HepG2 (cell line): ENCODE measurements at regions not wholly inside any gene's neighbourhood (a gene's known extent, or its start where the extent isn't known, plus 50 kb on each side); places are given as distances from the start of the nearest gene placed in this dataset.

Source experiments
- ATF7-NPFF ChIP-seq: sonication (generic); formaldehyde crosslinking; IDR thresholded peaks from 2 replicates; pipeline ENCODE4 v1.8.1; 2023; ENCODE audit warnings: mild to moderate bottlenecking, low read depth, missing genetic modification reagents, moderate library complexity
- ATRX ChIP-seq: sonication (generic); formaldehyde crosslinking; IDR thresholded peaks from 2 replicates; pipeline ENCODE4 v1.4.0; 2020; ENCODE audit warnings: missing genetic modification reagents, borderline replicate concordance
- DNMT3B ChIP-seq: conservative IDR thresholded peaks from 2 replicates; pipeline ENCODE4 v1.6.1; 2016; ENCODE audit warnings: missing biosample characterization, control low read depth
- HMG20A ChIP-seq: IDR thresholded peaks from 2 replicates; pipeline ENCODE4 v1.6.1; 2016; ENCODE audit warnings: borderline replicate concordance
- KDM5B ChIP-seq: sonication (generic); formaldehyde crosslinking; IDR thresholded peaks from 2 replicates; pipeline ENCODE4 v1.4.0; 2020; ENCODE audit warnings: missing genetic modification reagents, mild to moderate bottlenecking, borderline replicate concordance
- MZF1 ChIP-seq: sonication (generic); formaldehyde crosslinking; IDR thresholded peaks from 2 replicates; pipeline ENCODE4 v1.8.1; 2023; ENCODE audit warnings: mild to moderate bottlenecking, missing genetic modification reagents, borderline replicate concordance
- NPAS2 ChIP-seq: sonication (generic); formaldehyde crosslinking; IDR thresholded peaks from 2 replicates; pipeline ENCODE4 v1.8.0; 2022; ENCODE audit warnings: mild to moderate bottlenecking, missing genetic modification reagents, borderline replicate concordance
- POLR2A ChIP-seq, 2 experiments: IDR thresholded peaks; 2 replicates each; pipeline ENCODE4 v1.6.1; 2011; ENCODE audit warnings: low read depth in 2 of 2, low read length in 2 of 2, mild to moderate bottlenecking in 1 of 2, moderate library complexity in 1 of 2; ENCODE audit not compliant: insufficient read depth in 1 of 2
- RARG ChIP-seq: sonication (generic); formaldehyde crosslinking; IDR thresholded peaks from 2 replicates; pipeline ENCODE4 v1.4.0; 2020; ENCODE audit warnings: low read depth, mild to moderate bottlenecking, missing genetic modification reagents
- SPEN ChIP-seq: sonication (generic); formaldehyde crosslinking; IDR thresholded peaks from 2 replicates; pipeline ENCODE4 v1.5.1; 2020; ENCODE audit warnings: low read depth, mild to moderate bottlenecking, missing genetic modification reagents
- SRSF9 ChIP-seq: fragments of 200-400 bp; formaldehyde crosslinking; IDR thresholded peaks from 2 replicates; pipeline ENCODE4 v1.6.1; 2018; ENCODE audit warnings: borderline replicate concordance, mild to moderate bottlenecking, low read depth, low read length; ENCODE audit not compliant: insufficient read depth, poor library complexity, severe bottlenecking
- XRCC5 ChIP-seq: fragments of 200-400 bp; formaldehyde crosslinking; optimal IDR thresholded peaks from 2 replicates; pipeline ENCODE3; 2017; ENCODE audit warnings: mild to moderate bottlenecking, low read length
- ZNF720 ChIP-seq: sonication (generic); formaldehyde crosslinking; IDR thresholded peaks from 2 replicates; pipeline ENCODE4 v1.4.0; 2020; ENCODE audit warnings: missing genetic modification reagents
- ZNF749 ChIP-seq: sonication (generic); formaldehyde crosslinking; IDR thresholded peaks from 2 replicates; pipeline ENCODE4 v1.8.0; 2022; ENCODE audit warnings: mild to moderate bottlenecking, missing genetic modification reagents, moderate library complexity, borderline replicate concordance
- ZNF816 ChIP-seq: sonication (generic); formaldehyde crosslinking; IDR thresholded peaks from 2 replicates; pipeline ENCODE4 v1.8.0; 2022; ENCODE audit warnings: missing genetic modification reagents, mild to moderate bottlenecking, borderline replicate concordance
- ZNF891 ChIP-seq: sonication (generic); formaldehyde crosslinking; IDR thresholded peaks from 2 replicates; pipeline ENCODE4 v1.5.0; 2020; ENCODE audit warnings: mild to moderate bottlenecking, missing genetic modification reagents
- TF ChIP-seq, protein P1 (sequence below), 2 experiments: sonication (generic) in 1 of 2; formaldehyde crosslinking in 1 of 2; IDR thresholded peaks; 2 replicates each; pipeline versions ENCODE4 v1.4.0 to v1.6.1; 2016 to 2020; ENCODE audit warnings: borderline replicate concordance in 1 of 2, low read depth in 1 of 2, mild to moderate bottlenecking in 1 of 2, missing genetic modification reagents in 1 of 2
- TF ChIP-seq, protein P2 (sequence below): sonication (generic); formaldehyde crosslinking; IDR thresholded peaks from 2 replicates; pipeline ENCODE4 v1.4.0; 2020; ENCODE audit warnings: missing genetic modification reagents
- TF ChIP-seq, protein P3 (sequence below): sonication (generic); formaldehyde crosslinking; IDR thresholded peaks from 2 replicates; pipeline ENCODE4 v1.4.0; 2020; ENCODE audit warnings: mild to moderate bottlenecking, missing genetic modification reagents
- TF ChIP-seq, protein P4 (sequence below): sonication (generic); formaldehyde crosslinking; IDR thresholded peaks from 2 replicates; pipeline ENCODE4 v1.5.0; 2020; ENCODE audit warnings: missing genetic modification reagents
- TF ChIP-seq, protein P5 (sequence below): sonication (generic); formaldehyde crosslinking; IDR thresholded peaks from 2 replicates; pipeline ENCODE4 v1.8.1; 2023; ENCODE audit warnings: missing genetic modification reagents, mild to moderate bottlenecking, borderline replicate concordance
- TF ChIP-seq, protein P6 (sequence below): sonication (generic); formaldehyde crosslinking; IDR thresholded peaks from 2 replicates; pipeline ENCODE4 v1.8.0; 2023; ENCODE audit warnings: mild to moderate bottlenecking, missing genetic modification reagents

DNA sequence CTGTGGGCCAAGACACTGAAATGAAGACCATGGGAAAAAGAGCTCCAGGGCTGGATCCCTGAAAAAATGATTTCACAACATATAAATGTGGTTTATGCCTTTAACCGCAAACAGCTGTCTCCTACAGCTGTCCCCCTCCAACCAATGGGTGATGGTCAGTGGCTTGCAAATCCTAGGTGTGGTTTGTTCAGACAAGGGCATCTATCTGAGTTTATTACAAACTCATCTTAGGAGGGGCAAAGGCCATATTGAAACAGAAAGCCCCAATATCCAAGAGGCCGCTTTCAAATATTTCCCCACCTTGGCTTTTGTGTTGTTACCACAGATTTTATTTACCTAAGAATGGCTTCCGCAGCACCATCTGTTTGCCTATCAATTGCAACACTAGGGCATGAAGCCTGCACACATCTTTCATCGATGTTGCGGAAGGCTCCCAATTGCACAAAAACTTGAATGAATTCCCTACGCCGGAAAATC, 503.6 kb upstream of the AMELY start (continued):
- TF ChIP-seq, protein P1, sequence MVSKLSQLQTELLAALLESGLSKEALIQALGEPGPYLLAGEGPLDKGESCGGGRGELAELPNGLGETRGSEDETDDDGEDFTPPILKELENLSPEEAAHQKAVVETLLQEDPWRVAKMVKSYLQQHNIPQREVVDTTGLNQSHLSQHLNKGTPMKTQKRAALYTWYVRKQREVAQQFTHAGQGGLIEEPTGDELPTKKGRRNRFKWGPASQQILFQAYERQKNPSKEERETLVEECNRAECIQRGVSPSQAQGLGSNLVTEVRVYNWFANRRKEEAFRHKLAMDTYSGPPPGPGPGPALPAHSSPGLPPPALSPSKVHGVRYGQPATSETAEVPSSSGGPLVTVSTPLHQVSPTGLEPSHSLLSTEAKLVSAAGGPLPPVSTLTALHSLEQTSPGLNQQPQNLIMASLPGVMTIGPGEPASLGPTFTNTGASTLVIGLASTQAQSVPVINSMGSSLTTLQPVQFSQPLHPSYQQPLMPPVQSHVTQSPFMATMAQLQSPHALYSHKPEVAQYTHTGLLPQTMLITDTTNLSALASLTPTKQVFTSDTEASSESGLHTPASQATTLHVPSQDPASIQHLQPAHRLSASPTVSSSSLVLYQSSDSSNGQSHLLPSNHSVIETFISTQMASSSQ (IDR thresholded peaks at IDR 0.05; ENCODE audit: low read depth) = no peak
- TF ChIP-seq, protein P1 (CRISPR knock-in tag; IDR thresholded peaks at IDR 0.05; ENCODE audit: borderline replicate concordance) = no peak
- TF ChIP-seq RARG (CRISPR knock-in tag) = no peak
- TF ChIP-seq POLR2A (IDR thresholded peaks at IDR 0.05; ENCODE audit: insufficient read depth in 1 of 2, low read depth in 2 of 2, low read length in 2 of 2) = no peak
- TF ChIP-seq, protein P2, sequence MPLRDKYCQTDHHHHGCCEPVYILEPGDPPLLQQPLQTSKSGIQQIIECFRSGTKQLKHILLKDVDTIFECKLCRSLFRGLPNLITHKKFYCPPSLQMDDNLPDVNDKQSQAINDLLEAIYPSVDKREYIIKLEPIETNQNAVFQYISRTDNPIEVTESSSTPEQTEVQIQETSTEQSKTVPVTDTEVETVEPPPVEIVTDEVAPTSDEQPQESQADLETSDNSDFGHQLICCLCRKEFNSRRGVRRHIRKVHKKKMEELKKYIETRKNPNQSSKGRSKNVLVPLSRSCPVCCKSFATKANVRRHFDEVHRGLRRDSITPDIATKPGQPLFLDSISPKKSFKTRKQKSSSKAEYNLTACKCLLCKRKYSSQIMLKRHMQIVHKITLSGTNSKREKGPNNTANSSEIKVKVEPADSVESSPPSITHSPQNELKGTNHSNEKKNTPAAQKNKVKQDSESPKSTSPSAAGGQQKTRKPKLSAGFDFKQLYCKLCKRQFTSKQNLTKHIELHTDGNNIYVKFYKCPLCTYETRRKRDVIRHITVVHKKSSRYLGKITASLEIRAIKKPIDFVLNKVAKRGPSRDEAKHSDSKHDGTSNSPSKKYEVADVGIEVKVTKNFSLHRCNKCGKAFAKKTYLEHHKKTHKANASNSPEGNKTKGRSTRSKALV (CRISPR knock-in tag) = no peak
- no peak for TF ChIP-seq DNMT3B (CRISPR knock-in tag)
- TF ChIP-seq KDM5B (CRISPR knock-in tag) = no peak
- no peak for TF ChIP-seq XRCC5
- TF ChIP-seq ATF7-NPFF (CRISPR knock-in tag) = no peak
- no peak for TF ChIP-seq ZNF720
- TF ChIP-seq, protein P3, sequence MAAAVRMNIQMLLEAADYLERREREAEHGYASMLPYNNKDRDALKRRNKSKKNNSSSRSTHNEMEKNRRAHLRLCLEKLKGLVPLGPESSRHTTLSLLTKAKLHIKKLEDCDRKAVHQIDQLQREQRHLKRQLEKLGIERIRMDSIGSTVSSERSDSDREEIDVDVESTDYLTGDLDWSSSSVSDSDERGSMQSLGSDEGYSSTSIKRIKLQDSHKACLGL (CRISPR knock-in tag) = no peak
- no peak for TF ChIP-seq SPEN (CRISPR knock-in tag)
- TF ChIP-seq, protein P4, sequence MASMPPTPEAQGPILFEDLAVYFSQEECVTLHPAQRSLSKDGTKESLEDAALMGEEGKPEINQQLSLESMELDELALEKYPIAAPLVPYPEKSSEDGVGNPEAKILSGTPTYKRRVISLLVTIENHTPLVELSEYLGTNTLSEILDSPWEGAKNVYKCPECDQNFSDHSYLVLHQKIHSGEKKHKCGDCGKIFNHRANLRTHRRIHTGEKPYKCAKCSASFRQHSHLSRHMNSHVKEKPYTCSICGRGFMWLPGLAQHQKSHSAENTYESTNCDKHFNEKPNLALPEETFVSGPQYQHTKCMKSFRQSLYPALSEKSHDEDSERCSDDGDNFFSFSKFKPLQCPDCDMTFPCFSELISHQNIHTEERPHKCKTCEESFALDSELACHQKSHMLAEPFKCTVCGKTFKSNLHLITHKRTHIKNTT (CRISPR knock-in tag) = no peak
- no peak for TF ChIP-seq MZF1 (CRISPR knock-in tag)
- TF ChIP-seq ZNF891 (CRISPR knock-in tag) = no peak
- no peak for TF ChIP-seq ZNF749 (CRISPR knock-in tag)
- TF ChIP-seq NPAS2 (CRISPR knock-in tag) = no peak
- TF ChIP-seq, protein P5, sequence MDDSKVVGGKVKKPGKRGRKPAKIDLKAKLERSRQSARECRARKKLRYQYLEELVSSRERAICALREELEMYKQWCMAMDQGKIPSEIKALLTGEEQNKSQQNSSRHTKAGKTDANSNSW = no peak
- TF ChIP-seq, protein P6, sequence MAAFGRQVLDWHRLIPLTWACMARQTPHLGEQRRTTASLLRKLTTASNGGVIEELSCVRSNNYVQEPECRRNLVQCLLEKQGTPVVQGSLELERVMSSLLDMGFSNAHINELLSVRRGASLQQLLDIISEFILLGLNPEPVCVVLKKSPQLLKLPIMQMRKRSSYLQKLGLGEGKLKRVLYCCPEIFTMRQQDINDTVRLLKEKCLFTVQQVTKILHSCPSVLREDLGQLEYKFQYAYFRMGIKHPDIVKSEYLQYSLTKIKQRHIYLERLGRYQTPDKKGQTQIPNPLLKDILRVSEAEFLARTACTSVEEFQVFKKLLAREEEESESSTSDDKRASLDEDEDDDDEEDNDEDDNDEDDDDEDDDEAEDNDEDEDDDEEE = no peak
- no peak for TF ChIP-seq ZNF816 (CRISPR knock-in tag)
- no peak for TF ChIP-seq SRSF9
- TF ChIP-seq ATRX (CRISPR knock-in tag) = no peak
- TF ChIP-seq HMG20A = peak; percentile 86
